OCI-LY7 (cell line): ENCODE measurements at regions not wholly inside any gene's neighbourhood (a gene's known extent, or its start where the extent isn't known, plus 50 kb on each side); places are given as distances from the start of the nearest gene placed in this dataset.
"Not testable (repeated sequence)": the region's sequence is repeated elsewhere in the genome, so short reads cannot be mapped to it uniquely, and the experiment has no call there.

Source experiments
- BruUV-seq: library from RNA; stranded (reverse); fragments of 400-500 nt; replicated peaks from 2 replicates; lab custom pipeline; 2021; lab: Mats Ljungman, UMichigan
- CTCF ChIA-PET: fragments of 300-600 bp; sonication (Branson Sonifier 250); formaldehyde crosslinking; loops from one replicate; lab custom pipeline; 2022; ENCODE audit warnings: antibody characterized with exemption; ENCODE audit not compliant: unreplicated experiment; lab: Charles Lee
- POLR2A ChIA-PET: fragments of 300-600 bp; sonication (Branson Sonifier 250); formaldehyde crosslinking; loops from one replicate; lab custom pipeline; 2022; ENCODE audit warnings: antibody characterized with exemption; lab: Charles Lee
- DNase-seq: peaks from one replicate; pipeline ENCODE4 v3.0.0-alpha.2; 2015; ENCODE audit warnings: low spot score
- H2AFZ ChIP-seq: fragments of 200-600 bp; sonication (generic), shearing (Covaris generic); 2 replicates; pipeline ENCODE4 v1.6.1; 2014; ENCODE audit warnings: mild to moderate bottlenecking, antibody characterized with exemption, low read length, moderate library complexity
- H3K27ac ChIP-seq: fragments of 200-600 bp; sonication (generic); 2 replicates; pipeline ENCODE4 v1.5.1; 2014; ENCODE audit warnings: mixed run types, low read depth, mild to moderate bottlenecking, moderate library complexity, low read length, inconsistent platforms; ENCODE audit not compliant: poor library complexity, severe bottlenecking
- H3K36me3 ChIP-seq: fragments of 200-600 bp; sonication (generic); 2 replicates; pipeline ENCODE4 v1.6.1; 2014; ENCODE audit warnings: mild to moderate bottlenecking, antibody characterized with exemption, low read length, moderate library complexity, mixed read lengths; ENCODE audit not compliant: insufficient read depth
- H3K4me1 ChIP-seq: fragments of 200-600 bp; sonication (generic); 2 replicates; pipeline ENCODE4 v1.5.1; 2014; ENCODE audit warnings: mild to moderate bottlenecking, low read length; ENCODE audit not compliant: insufficient read depth, poor library complexity, severe bottlenecking
- H3K4me2 ChIP-seq: fragments of 200-600 bp; sonication (generic); 2 replicates; pipeline ENCODE4 v1.6.1; 2014; ENCODE audit warnings: mild to moderate bottlenecking, low read length
- H3K4me3 ChIP-seq: fragments of 200-600 bp; sonication (generic); 2 replicates; pipeline ENCODE4 v1.5.1; 2014; ENCODE audit warnings: mild to moderate bottlenecking, low read depth, low read length; ENCODE audit not compliant: poor library complexity, severe bottlenecking
- H3K79me2 ChIP-seq: fragments of 200-600 bp; sonication (generic); 2 replicates; pipeline ENCODE4 v1.6.1; 2016; ENCODE audit warnings: low read depth, mild to moderate bottlenecking, low read length, moderate library complexity, mixed read lengths; ENCODE audit not compliant: insufficient read depth
- H3K9me2 ChIP-seq: fragments of 200-600 bp; sonication (generic); 2 replicates; pipeline ENCODE4 v1.6.1; 2016; ENCODE audit warnings: mild to moderate bottlenecking, low read length, mixed read lengths; ENCODE audit not compliant: insufficient read depth
- H3K9me3 ChIP-seq: fragments of 200-600 bp; sonication (generic); 2 replicates; pipeline ENCODE4 v1.6.1; 2014; ENCODE audit warnings: mild to moderate bottlenecking, mixed run types, low read length, mixed read lengths
- H4K20me1 ChIP-seq: fragments of 200-600 bp; sonication (generic); 2 replicates; pipeline ENCODE4 v1.6.1; 2014; ENCODE audit warnings: mild to moderate bottlenecking, antibody characterized with exemption, low read length, moderate library complexity, mixed read lengths; ENCODE audit not compliant: insufficient read depth
- EZH2phosphoT487 ChIP-seq: fragments of 200-600 bp; sonication (generic); IDR thresholded peaks from 2 replicates; pipeline ENCODE4 v1.6.1; 2018; ENCODE audit warnings: low read depth, borderline replicate concordance, mild to moderate bottlenecking, mixed run types, antibody characterized with exemption, low read length, moderate library complexity, mixed read lengths
- intact Hi-C: fragments of 100-400 bp; cut with micrococcal nuclease; formaldehyde crosslinking; loops from one replicate; pipeline ENCODE4 v1.10.0; 2022; ENCODE audit not compliant: unreplicated experiment
- TF ChIP-seq, protein P1 (sequence below): fragments of 200-600 bp; sonication (generic); conservative IDR thresholded peaks from 2 replicates; pipeline ENCODE4 v1.5.1; 2014; ENCODE audit warnings: mild to moderate bottlenecking, antibody characterized with exemption, low read length, moderate library complexity, mixed read lengths

DNA sequence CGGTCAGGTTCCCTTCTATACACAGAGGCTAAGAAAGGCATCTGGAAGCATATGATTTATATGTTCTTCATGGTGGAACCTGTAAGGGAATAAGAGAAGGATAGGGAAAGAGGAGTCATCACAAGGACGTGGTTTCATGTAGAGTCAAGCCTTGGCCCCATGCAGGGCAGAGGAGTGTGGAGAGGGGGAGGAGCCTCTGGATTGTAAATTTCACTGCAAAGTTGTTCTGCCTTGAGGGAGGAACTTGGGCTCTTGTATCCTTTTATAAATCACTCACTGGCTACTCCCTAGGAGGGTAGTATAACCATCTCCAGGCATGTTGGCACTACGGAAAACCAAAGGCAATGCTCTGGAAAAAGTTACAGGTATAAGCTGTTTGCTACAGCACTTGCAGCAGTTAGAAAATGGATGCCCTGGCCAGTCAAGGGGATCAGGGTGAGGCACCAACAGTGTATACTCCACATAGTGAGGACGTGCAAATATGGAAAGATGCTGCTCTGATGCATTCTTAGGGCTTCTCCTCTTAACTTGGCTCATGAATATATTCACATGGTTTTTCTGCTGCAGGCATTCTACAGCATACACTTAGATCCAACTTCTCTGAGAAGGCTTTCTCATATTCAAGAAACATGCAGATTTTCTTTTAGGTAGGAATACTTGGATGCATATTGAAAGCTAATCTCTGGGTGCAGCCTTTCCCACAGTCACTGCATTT, 60.3 kb upstream of the ZNF81 start:
- DNase-seq = no peak
- no TSS peak for BruUV-seq
- H3K9me2 ChIP-seq = no peaks in the 10 kb centered on the region
- intact Hi-C loops = no loop called here
- no peak overlapping the region for H2AFZ ChIP-seq
- ChIA-PET CTCF (no interaction called here), POLR2A (no interaction called here)
- H3K4me3 ChIP-seq = no peak overlapping the region
- no peaks in the 10 kb centered on the region for H3K4me1 ChIP-seq
- H3K36me3 ChIP-seq = no peaks in the 10 kb centered on the region
- H3K27ac ChIP-seq = no peak overlapping the region
- no peaks in the 10 kb centered on the region for H4K20me1 ChIP-seq
- TF ChIP-seq, protein P1, sequence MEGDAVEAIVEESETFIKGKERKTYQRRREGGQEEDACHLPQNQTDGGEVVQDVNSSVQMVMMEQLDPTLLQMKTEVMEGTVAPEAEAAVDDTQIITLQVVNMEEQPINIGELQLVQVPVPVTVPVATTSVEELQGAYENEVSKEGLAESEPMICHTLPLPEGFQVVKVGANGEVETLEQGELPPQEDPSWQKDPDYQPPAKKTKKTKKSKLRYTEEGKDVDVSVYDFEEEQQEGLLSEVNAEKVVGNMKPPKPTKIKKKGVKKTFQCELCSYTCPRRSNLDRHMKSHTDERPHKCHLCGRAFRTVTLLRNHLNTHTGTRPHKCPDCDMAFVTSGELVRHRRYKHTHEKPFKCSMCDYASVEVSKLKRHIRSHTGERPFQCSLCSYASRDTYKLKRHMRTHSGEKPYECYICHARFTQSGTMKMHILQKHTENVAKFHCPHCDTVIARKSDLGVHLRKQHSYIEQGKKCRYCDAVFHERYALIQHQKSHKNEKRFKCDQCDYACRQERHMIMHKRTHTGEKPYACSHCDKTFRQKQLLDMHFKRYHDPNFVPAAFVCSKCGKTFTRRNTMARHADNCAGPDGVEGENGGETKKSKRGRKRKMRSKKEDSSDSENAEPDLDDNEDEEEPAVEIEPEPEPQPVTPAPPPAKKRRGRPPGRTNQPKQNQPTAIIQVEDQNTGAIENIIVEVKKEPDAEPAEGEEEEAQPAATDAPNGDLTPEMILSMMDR = no peak
- TF ChIP-seq EZH2phosphoT487 = no peak
- no peak overlapping the region for H3K4me2 ChIP-seq
- no peaks in the 10 kb centered on the region for H3K79me2 ChIP-seq
- H3K9me3 ChIP-seq = no peaks in the 10 kb centered on the region

DNA sequence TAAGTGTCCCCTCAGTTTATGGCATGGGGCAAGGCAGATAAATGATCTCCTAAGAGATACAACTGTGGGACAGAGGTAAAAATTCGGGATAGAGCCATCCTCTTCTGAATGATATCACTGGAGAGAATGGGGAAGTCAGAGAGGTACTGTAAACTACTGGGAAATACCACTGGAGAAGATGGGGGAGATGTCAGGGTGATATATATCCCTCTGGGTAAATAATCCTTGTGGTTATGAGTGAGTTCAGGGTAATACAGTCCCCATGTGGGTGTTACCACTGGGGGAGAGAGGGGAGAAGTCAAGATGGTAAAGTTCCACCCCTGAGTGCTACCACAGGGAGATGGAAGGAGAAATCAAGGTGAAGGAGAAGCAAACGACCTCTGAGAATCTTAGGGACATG, 63.9 kb upstream of the ZNF81 start:
- DNase-seq = no peak
- Histone ChIP-seq H2AFZ (no peak overlapping the region), H3K36me3 (no peaks in the 10 kb centered on the region), H3K9me2 (no peaks in the 10 kb centered on the region), H3K4me2 (no peak overlapping the region), H4K20me1 (no peaks in the 10 kb centered on the region), H3K4me3 (no peak overlapping the region), H3K4me1 (no peaks in the 10 kb centered on the region), H3K9me3 (no peaks in the 10 kb centered on the region), H3K27ac (no peak overlapping the region), H3K79me2 (no peaks in the 10 kb centered on the region)
- intact Hi-C loops = no loop called here
- TF ChIP-seq, protein P1 = no peak
- no peak for TF ChIP-seq EZH2phosphoT487
- ChIA-PET CTCF (no interaction called here), POLR2A (no interaction called here)
- no TSS peak for BruUV-seq

DNA sequence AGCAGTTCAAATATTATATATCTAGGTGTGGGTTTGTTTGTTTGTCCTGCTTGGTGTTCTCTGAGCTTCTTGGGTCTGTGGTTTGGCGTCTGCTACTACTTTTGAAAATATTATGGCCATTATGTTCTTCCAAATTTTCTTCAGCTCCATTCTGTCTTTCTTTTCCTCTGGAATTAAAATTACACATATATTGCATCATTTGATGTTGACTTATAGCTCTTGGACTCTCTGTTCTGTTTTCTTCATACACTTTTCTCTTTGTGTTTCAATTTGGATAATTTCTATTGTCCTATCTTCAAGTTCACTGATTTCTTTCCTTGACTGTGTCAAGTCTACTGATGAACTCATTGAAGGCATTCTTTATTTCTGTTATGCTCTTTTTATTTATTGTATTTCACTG, 65.2 kb upstream of the ZNF81 start:
- intact Hi-C loops = no loop called here
- Histone ChIP-seq H3K4me3 (no peak overlapping the region), H3K4me2 (no peak overlapping the region), H3K27ac (no peak overlapping the region), H2AFZ (no peak overlapping the region), H3K79me2 (no peaks in the 10 kb centered on the region), H3K9me2 (no peaks in the 10 kb centered on the region), H3K9me3 (no peaks in the 10 kb centered on the region), H3K36me3 (no peaks in the 10 kb centered on the region), H4K20me1 (no peaks in the 10 kb centered on the region), H3K4me1 (no peaks in the 10 kb centered on the region)
- TF ChIP-seq, protein P1 = no peak
- no peak for TF ChIP-seq EZH2phosphoT487
- POLR2A ChIA-PET = no interaction called here
- no TSS peak for BruUV-seq
- DNase-seq = no peak
- CTCF ChIA-PET = no interaction called here

DNA sequence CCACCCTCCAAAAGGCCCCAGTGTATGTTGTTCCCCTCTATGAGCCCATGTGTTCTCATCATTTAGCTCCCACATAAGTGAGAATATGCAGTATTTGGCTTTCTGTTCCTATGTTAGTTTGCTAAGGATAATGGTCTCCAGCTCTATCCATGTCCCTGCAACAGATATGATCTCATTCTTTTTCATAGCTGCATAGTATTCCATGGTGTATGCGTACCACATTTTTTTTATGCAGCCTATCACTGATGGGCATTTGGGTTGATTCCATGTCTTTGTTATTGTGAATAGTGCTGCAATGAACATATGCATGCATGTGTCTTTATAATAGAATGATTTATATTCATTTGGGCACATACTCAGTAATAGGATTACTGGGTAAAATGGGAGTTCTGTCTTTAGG, 73.9 kb upstream of the ZNF81 start:
- CTCF ChIA-PET, H3K27ac ChIP-seq, H2AFZ ChIP-seq, POLR2A ChIA-PET, H3K9me2 ChIP-seq, H4K20me1 ChIP-seq, H3K4me3 ChIP-seq, H3K4me1 ChIP-seq, H3K79me2 ChIP-seq, H3K4me2 ChIP-seq, BruUV-seq, H3K36me3 ChIP-seq, DNase-seq, intact Hi-C loops, H3K9me3 ChIP-seq: not testable (repeated sequence)
